ENCODE measurements at regions not wholly inside any gene's neighbourhood (a gene's known extent, or its start where the extent isn't known, plus 50 kb on each side); places are given as distances from the start of the nearest gene placed in this dataset.

- TF ChIP-seq, protein P1, sequence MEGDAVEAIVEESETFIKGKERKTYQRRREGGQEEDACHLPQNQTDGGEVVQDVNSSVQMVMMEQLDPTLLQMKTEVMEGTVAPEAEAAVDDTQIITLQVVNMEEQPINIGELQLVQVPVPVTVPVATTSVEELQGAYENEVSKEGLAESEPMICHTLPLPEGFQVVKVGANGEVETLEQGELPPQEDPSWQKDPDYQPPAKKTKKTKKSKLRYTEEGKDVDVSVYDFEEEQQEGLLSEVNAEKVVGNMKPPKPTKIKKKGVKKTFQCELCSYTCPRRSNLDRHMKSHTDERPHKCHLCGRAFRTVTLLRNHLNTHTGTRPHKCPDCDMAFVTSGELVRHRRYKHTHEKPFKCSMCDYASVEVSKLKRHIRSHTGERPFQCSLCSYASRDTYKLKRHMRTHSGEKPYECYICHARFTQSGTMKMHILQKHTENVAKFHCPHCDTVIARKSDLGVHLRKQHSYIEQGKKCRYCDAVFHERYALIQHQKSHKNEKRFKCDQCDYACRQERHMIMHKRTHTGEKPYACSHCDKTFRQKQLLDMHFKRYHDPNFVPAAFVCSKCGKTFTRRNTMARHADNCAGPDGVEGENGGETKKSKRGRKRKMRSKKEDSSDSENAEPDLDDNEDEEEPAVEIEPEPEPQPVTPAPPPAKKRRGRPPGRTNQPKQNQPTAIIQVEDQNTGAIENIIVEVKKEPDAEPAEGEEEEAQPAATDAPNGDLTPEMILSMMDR (conservative IDR thresholded peaks at IDR 0.05): no peak
Observed at GRCh38 chr7:138258197-138258559, 181.9 kb downstream of the AKR1D1 start.

GRCh38 chr7:138259675-138260074 lies 183.4 kb downstream of the AKR1D1 start:
- H3K27ac ChIP-seq: no peak overlapping the region
- TF ChIP-seq, protein P1 (conservative IDR thresholded peaks at IDR 0.05): no peak

More at GRCh38 chr7:138258197-138258559, 181.9 kb downstream of the AKR1D1 start:
- no peak overlapping the region for H3K27ac ChIP-seq

DNA sequence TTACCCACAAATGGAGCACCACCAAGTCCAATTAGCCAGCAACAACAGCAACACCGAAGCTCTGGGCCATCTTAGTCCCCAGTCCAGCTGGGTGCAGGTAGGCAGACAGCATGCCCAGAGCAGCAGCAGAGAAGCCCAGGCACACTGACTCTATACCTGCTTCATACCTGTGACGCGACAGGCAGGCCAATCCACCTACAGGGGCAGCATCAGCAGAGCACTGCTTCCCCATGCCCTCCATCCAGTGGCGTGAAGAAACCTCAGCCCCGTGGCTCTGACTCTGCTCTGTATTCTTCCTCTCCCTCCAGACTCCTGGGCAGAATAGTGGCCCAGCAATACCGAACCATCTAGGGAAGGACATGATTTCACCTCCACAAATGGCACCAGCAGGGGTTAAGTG lies 191.7 kb downstream of the AKR1D1 start:
- H3K27ac ChIP-seq: no peak overlapping the region
- TF ChIP-seq, protein P1 (conservative IDR thresholded peaks at IDR 0.05): no peak

DNA sequence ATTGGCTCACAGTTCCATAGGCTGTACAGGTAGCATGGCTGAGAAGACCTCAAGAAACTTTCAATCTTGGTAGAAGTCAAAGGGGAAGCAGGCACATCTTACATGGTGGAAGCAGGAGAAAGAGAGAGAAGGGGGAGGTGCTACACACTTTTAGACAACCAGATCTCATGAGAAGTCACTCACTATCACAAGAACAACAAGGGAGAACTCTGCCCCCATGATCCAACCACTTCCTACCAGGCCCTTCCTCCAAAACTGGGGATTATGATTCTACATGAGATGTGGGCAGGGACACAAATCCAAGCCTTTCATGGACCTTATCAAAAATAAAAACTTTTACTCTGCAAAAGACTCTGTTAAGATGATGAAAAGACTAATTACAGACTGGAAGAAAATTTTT lies 183.2 kb upstream of the TRIM24 start:
- no peak overlapping the region for H3K27ac ChIP-seq
- TF ChIP-seq, protein P1 (conservative IDR thresholded peaks at IDR 0.05): no peak

- H3K27ac ChIP-seq: no peak overlapping the region
- TF ChIP-seq, protein P1 (conservative IDR thresholded peaks at IDR 0.05): no peak
Observed at GRCh38 chr7:138278601-138279000, 181.5 kb upstream of the TRIM24 start.

DNA sequence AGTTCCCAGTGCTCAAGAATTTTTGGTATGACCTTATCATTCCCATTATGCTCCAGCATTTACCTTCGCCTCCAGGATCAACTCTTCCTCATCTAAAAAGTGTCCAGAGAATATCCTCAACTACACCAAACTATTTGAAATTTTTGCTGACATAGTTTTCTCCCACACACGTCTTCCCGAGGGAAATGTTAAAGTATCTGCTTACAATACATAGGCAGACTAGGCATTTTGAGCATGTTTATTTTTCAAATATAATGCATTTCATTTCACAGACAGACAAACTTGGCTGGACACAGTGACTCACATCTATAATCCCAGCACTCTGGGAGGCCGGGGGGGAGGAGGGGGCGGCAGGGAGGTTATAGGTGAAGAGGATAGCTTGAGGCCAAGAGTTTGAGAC lies 177.1 kb upstream of the TRIM24 start:
- H3K27ac ChIP-seq: no peak overlapping the region
- TF ChIP-seq, protein P1 (conservative IDR thresholded peaks at IDR 0.05): no peak

GRCh38 chr7:138285129-138285528 lies 174.9 kb upstream of the TRIM24 start:
- no peak overlapping the region for H3K27ac ChIP-seq
- TF ChIP-seq, protein P1 (conservative IDR thresholded peaks at IDR 0.05): no peak

DNA sequence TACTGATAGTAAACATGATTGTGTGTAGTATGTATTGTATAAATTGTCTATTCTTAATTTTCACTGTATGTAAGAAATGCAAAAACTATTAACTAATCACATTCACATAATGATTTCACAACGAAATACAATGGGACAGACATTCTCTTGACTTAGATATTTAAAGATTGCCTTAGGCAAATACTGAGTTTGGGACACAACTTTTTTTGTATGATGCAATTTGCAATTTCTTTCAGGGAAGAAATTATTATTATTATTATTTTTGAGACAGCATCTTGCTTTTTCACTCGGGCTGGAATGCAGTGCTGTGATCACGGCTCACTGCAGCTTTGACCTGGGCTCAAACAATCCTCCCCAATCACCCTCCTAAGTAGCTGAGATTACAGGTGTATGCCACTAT lies 173.2 kb upstream of the TRIM24 start:
- TF ChIP-seq, protein P1 (conservative IDR thresholded peaks at IDR 0.05): no peak
- no peak overlapping the region for H3K27ac ChIP-seq
